Ovary (tissue), 7 donors: ENCODE measurements at regions not wholly inside any gene's neighbourhood (a gene's known extent, or its start where the extent isn't known, plus 50 kb on each side); places are given as distances from the start of the nearest gene placed in this dataset.

ENCODE experiments used
- DNase-seq, 5 donors: peaks; one replicate each; pipeline ENCODE4 v3.0.0-alpha.2; 2019 to 2020
- H3K27ac ChIP-seq, 2 donors: fragments of 200-600 bp; one replicate each; pipeline versions ENCODE4 v1.5.1 to v1.8.0; 2019 to 2022
- H3K27me3 ChIP-seq: fragments of 200-600 bp; one replicate; pipeline ENCODE4 v1.8.0; 2022
- H3K36me3 ChIP-seq: fragments of 200-600 bp; sonication (generic); one replicate; pipeline ENCODE4 v1.5.1; 2019
- H3K4me1 ChIP-seq: one replicate; pipeline ENCODE4 v1.8.1; 2013; ENCODE audit warnings: mild to moderate bottlenecking, moderate library complexity; ENCODE audit not compliant: insufficient read depth
- H3K4me3 ChIP-seq: fragments of 200-600 bp; sonication (generic); one replicate; pipeline ENCODE4 v1.5.1; 2017
- H3K9me3 ChIP-seq, 2 donors: fragments of 200-600 bp in 1 of 2; sonication (generic) in 1 of 2; one replicate each; pipeline versions ENCODE4 v1.5.1 to v1.8.1; 2013 to 2019; ENCODE audit warnings: mild to moderate bottlenecking in 1 of 2, moderate library complexity in 1 of 2
- CTCF ChIP-seq, 3 donors: fragments of 450-650 bp in 2 of 3; fragments of 200-600 bp in 1 of 3; IDR thresholded peaks; one replicate each; pipeline versions ENCODE4 v1.5.1 to v1.8.0; 2016 to 2022; ENCODE audit warnings: antibody characterized with exemption in 3 of 3, mild to moderate bottlenecking in 1 of 3
- EP300 ChIP-seq: sonication (generic); formaldehyde crosslinking; IDR thresholded peaks from one replicate; pipeline ENCODE4 v1.6.1; 2017; ENCODE audit warnings: antibody characterized with exemption
- POLR2A ChIP-seq: fragments of 450-650 bp; IDR thresholded peaks from one replicate; pipeline ENCODE4 v1.6.1; 2017; ENCODE audit warnings: antibody characterized with exemption, mild to moderate bottlenecking, moderate library complexity
- WGBS, 3 donors: extraction: QIAGEN DNeasy Blood & Tissue Kit in 1 of 3; methylation state at CpG; one replicate each; pipeline versions ENCODE4 v1.1.5 to v1.1.7; 2013 to 2017; 5-methylcytosine and 5-hydroxymethylcytosine counted together
- intact Hi-C, 4 donors: fragments of 100-400 bp; cut with DNase I; formaldehyde crosslinking; loops; one replicate each; pipeline versions ENCODE4 v1.11.0 to v1.15.1; 2022 to 2023
- donor health status: DM: no; HTN: no; CAD: no; lungs with moderate emphysema.
- donor health status: DM: no; HTN: no; CAD: no.
- donor health status: Bipolar disorder and iron deficiency.
- donor health status: DM: no; HTN: no; CAD: no.
- donor health status: DM: yes; HTN: yes; CAD: no.

GRCh38 chr4:22099896-22100295 is 151.3 kb upstream of the KCNIP4 start:
- DNase-seq: no peak
- no peak overlapping the region for H3K27ac ChIP-seq

GRCh38 chr4:22097596-22097995 is 149.0 kb upstream of the KCNIP4 start:
- H3K4me3 ChIP-seq: no peak overlapping the region
- WGBS, 3 donors: 52 to 61% (median 54%) methylated on average over 2 of the region's 2 CpGs
- H3K27me3 ChIP-seq: no peaks in the 10 kb centered on the region
- TF ChIP-seq POLR2A (no peak), EP300 (no peak), CTCF (IDR thresholded peaks at IDR 0.05) (no peak)
- no peak overlapping the region for H3K27ac ChIP-seq
- H3K36me3 ChIP-seq: no peaks in the 10 kb centered on the region
- DNase-seq: no peak
- no peaks in the 10 kb centered on the region for H3K9me3 ChIP-seq
- no peaks in the 10 kb centered on the region for H3K4me1 ChIP-seq
- intact Hi-C loops: no loop called here

More at GRCh38 chr4:22099896-22100295, 151.3 kb upstream of the KCNIP4 start:
- Histone ChIP-seq H3K9me3 (no peaks in the 10 kb centered on the region), H3K4me3 (no peak overlapping the region), H3K4me1 (no peaks in the 10 kb centered on the region), H3K36me3 (no peaks in the 10 kb centered on the region), H3K27me3 (no peaks in the 10 kb centered on the region)
- 85 to 88% (median 87%) methylated on average over 2 of the region's 2 CpGs for WGBS, 3 donors
- intact Hi-C loops: no loop called here
- no peak for TF ChIP-seq POLR2A
- TF ChIP-seq CTCF (IDR thresholded peaks at IDR 0.05): no peak
- TF ChIP-seq EP300: no peak

GRCh38 chr4:22094217-22094616 is 145.6 kb upstream of the KCNIP4 start:
- TF ChIP-seq POLR2A (no peak), CTCF (IDR thresholded peaks at IDR 0.05) (no peak), EP300 (no peak)
- Histone ChIP-seq H3K4me1 (no peaks in the 10 kb centered on the region), H3K27ac (no peak overlapping the region), H3K36me3 (no peaks in the 10 kb centered on the region), H3K4me3 (no peak overlapping the region), H3K27me3 (no peaks in the 10 kb centered on the region), H3K9me3 (no peaks in the 10 kb centered on the region)
- intact Hi-C loops: no loop called here
- no peak for DNase-seq

DNA sequence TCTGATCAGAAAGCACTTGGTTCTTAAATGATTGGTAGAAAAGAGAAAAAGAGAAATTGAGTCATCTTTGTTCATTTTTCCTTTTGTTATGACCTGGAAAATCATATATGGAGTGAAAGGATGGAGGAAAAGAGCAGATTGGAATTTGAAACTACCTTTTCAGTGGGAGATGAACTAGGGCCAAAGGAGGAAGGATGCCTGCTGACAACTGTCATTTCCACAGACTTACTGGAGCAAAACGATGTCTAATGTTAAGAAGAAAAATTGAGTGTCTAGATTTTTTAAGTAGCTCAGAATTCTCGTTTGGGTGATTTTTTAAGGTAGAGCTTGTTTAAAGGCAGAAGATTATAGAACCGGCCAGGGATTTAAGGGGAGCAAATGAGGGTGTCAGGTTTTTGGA is 144.6 kb upstream of the KCNIP4 start:
- Histone ChIP-seq H3K4me3 (no peak overlapping the region), H3K36me3 (no peaks in the 10 kb centered on the region), H3K27ac (no peak overlapping the region), H3K9me3 (no peaks in the 10 kb centered on the region), H3K27me3 (no peaks in the 10 kb centered on the region), H3K4me1 (no peaks in the 10 kb centered on the region)
- TF ChIP-seq POLR2A (no peak), CTCF (IDR thresholded peaks at IDR 0.05) (no peak), EP300 (no peak)
- DNase-seq: no peak
- intact Hi-C loops: no loop called here
- 75 to 78% (median 77%) methylated on average over 3 of the region's 3 CpGs for WGBS, 3 donors

- DNase-seq: no peak
- no peaks in the 10 kb centered on the region for H3K36me3 ChIP-seq
Measured at GRCh38 chr4:22091906-22092305, 143.3 kb upstream of the KCNIP4 start.

More at GRCh38 chr4:22091906-22092305, 143.3 kb upstream of the KCNIP4 start:
- no peak overlapping the region for H3K4me3 ChIP-seq
- 47 to 55% (median 50%) methylated on average over 4 of the region's 4 CpGs for WGBS, 3 donors
- no peak for TF ChIP-seq POLR2A
- TF ChIP-seq CTCF (IDR thresholded peaks at IDR 0.05): no peak
- no peak for TF ChIP-seq EP300
- no peak overlapping the region for H3K27ac ChIP-seq
- H3K27me3 ChIP-seq: no peaks in the 10 kb centered on the region
- H3K4me1 ChIP-seq: no peaks in the 10 kb centered on the region
- intact Hi-C loops: no loop called here
- H3K9me3 ChIP-seq: no peaks in the 10 kb centered on the region
